Bronchial epithelial cell (primary cell): ENCODE measurements at regions not wholly inside any gene's neighbourhood (a gene's known extent, or its start where the extent isn't known, plus 50 kb on each side); places are given as distances from the start of the nearest gene placed in this dataset.
"Not testable (repeated sequence)": the region's sequence is repeated elsewhere in the genome, so short reads cannot be mapped to it uniquely, and the experiment has no call there.

ENCODE experiments used
- DNase-seq: peaks from one replicate; pipeline ENCODE4 v3.0.0-alpha.2; 2010; ENCODE audit warnings: low read depth
- FAIRE-seq: peaks from 2 replicates; lab custom pipeline; 2011; peaks lifted over from hg19 to GRCh38; lab: Jason Lieb, UNC
- H3K27me3 ChIP-seq: 2 replicates; pipeline ENCODE4 v1.5.1; 2011; ENCODE audit warnings: low read length; ENCODE audit not compliant: control insufficient read depth, insufficient read depth
- H3K36me3 ChIP-seq: 2 replicates; pipeline ENCODE4 v1.5.1; 2011; ENCODE audit warnings: low read length; ENCODE audit not compliant: control insufficient read depth, insufficient read depth
- H3K4me3 ChIP-seq: 2 replicates; pipeline ENCODE4 v1.5.1; 2011; ENCODE audit warnings: mild to moderate bottlenecking, low read depth, low read length, control low read depth
- TF ChIP-seq, protein P1 (sequence below): IDR thresholded peaks from 2 replicates; pipeline ENCODE4 v1.5.1; 2011; ENCODE audit warnings: mild to moderate bottlenecking, moderate library complexity, low read length, control low read depth, inconsistent platforms; ENCODE audit not compliant: insufficient read depth, severe bottlenecking

DNA sequence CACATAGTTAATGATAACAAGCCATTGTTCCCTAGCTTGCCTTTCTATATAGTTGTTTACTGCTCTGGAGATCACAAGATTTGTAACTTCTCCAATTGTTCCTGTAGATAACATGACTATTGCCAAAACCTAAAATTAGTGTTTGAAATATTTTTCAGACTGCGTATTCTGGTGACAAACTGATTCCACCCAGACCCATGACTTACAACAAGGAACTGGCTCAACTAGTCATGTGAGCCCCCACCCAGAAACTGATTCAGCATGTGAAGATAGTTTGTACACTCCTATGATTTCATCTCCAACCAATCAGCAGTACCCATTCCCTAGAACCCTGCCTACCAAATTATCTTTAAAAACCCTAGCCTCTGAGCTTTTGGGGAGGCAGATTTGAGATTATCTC, 131.4 kb upstream of the BCL9 start:
- H3K4me3 ChIP-seq, result no peak overlapping the region
- TF ChIP-seq, protein P1, sequence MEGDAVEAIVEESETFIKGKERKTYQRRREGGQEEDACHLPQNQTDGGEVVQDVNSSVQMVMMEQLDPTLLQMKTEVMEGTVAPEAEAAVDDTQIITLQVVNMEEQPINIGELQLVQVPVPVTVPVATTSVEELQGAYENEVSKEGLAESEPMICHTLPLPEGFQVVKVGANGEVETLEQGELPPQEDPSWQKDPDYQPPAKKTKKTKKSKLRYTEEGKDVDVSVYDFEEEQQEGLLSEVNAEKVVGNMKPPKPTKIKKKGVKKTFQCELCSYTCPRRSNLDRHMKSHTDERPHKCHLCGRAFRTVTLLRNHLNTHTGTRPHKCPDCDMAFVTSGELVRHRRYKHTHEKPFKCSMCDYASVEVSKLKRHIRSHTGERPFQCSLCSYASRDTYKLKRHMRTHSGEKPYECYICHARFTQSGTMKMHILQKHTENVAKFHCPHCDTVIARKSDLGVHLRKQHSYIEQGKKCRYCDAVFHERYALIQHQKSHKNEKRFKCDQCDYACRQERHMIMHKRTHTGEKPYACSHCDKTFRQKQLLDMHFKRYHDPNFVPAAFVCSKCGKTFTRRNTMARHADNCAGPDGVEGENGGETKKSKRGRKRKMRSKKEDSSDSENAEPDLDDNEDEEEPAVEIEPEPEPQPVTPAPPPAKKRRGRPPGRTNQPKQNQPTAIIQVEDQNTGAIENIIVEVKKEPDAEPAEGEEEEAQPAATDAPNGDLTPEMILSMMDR, result no peak
- DNase-seq, result no peak
- H3K36me3 ChIP-seq, result no peaks in the 10 kb centered on the region
- no peaks in the 10 kb centered on the region for H3K27me3 ChIP-seq
- no peak for FAIRE-seq

DNA sequence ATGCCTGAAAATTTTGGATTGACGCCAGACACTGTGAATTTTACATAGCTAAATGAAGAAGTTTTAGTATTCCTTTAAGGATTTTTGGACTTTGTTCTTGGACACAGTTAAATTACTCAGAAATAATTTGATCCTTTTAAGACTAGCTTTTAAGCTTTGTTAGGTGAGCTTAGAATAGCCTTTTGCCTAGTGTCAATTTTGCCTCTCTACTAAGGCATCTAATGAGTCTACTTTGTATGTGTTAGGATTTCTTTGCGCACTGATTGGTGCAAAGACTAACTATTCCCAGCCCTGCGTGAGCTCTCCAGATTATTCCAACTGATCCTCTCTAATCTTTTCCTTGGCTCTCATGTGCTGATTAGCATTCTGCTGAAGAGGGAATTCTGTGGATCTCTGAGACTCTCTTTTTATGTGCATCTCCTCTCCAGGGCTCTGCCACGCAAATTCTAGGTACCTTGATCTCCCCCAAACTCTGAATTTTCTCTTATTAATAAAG, 128.1 kb upstream of the BCL9 start:
- H3K36me3 ChIP-seq, result no peaks in the 10 kb centered on the region
- no peak for DNase-seq
- FAIRE-seq, result no peak
- no peaks in the 10 kb centered on the region for H3K27me3 ChIP-seq
- H3K4me3 ChIP-seq, result no peak overlapping the region
- TF ChIP-seq, protein P1, result no peak

DNA sequence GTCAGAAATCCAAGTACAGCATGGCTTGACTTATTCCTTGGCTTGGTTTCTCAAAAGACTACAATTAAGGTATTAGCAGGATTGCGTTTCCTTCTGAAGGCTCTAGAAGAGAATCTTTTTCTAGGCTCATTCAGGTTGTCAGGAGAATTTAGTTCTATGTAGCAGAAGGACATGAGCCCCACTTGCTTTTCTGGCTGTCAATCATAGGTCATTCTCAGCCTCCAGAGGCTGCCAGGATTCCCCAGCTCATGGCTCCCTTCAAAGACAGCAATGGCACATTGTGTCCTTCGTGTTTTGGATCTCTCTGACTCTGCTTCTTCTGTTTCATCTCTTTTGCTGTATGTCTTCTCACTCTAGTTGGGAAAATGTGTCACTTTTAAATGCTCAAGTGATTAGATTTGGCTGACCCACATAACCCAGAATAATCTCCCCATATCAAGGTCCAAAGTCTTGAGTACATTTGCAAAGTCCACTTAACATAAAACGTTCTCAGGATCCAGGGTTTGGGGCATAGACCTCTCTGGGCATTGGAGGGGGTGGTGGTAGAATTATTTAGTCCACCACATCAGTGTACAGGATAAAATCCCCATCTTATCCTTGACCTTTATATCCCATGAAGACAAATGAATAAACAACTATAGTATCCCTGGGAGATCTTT, 126.7 kb upstream of the BCL9 start:
- FAIRE-seq (no peak), DNase-seq (no peak)
- H3K27me3 ChIP-seq, result no peaks in the 10 kb centered on the region
- H3K4me3 ChIP-seq, result no peak overlapping the region
- TF ChIP-seq, protein P1, result no peak
- no peaks in the 10 kb centered on the region for H3K36me3 ChIP-seq

DNA sequence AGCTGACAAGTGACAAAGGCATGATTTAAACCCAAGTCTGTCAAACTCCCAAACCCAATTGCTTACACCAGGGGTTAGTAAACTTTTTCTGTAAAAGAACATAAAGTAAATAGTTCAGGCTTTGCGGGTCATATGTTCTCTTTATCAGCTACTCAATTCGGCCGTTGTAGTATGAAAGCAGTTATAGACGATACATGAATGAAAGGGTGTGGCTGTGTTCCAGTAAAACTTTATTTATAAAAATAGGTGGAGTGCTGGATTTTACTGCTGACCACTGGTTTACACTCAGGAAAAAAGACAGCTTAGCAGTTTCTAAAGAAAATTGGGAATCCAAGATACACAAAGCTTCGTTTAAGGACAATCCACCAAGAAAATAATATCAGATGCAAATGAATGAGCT, 124.3 kb upstream of the BCL9 start:
- H3K36me3 ChIP-seq, result no peaks in the 10 kb centered on the region
- DNase-seq, result no peak
- H3K4me3 ChIP-seq, result no peak overlapping the region
- H3K27me3 ChIP-seq, result no peaks in the 10 kb centered on the region
- no peak for FAIRE-seq
- TF ChIP-seq, protein P1, result no peak

DNA sequence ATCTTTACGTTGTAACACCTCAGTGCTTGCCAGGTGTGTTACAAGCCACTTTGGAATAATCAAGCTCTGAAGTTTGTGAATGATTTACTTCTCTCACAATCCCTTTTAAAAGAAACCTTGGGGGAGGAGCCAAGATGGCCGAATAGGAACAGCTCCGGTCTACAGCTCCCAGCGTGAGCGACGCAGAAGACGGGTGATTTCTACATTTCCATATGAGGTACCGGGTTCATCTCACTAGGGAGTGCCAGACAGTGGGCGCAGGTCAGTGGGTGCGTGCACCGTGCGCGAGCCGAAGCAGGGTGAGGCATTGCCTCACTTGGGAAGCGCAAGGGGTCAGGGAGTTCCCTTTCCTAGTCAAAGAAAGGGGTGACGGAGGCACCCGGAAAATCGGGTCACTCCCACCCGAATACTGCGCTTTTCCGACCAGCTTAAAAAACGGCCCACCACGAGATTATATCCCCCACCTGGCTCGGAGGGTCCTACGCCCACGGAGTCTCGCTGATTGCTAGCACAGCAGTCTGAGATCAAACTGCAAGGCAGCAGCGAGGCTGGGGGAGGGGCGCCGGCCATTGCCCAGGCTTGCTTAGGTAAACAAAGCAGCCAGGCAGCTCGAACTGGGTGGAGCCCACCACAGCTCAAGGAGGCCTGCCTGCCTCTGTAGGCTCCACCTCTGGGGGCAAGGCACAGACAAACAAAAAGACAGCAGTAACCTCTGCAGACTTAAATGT, 118.0 kb upstream of the BCL9 start:
- H3K27me3 ChIP-seq, DNase-seq, H3K4me3 ChIP-seq, H3K36me3 ChIP-seq, FAIRE-seq: not testable (repeated sequence)

DNA sequence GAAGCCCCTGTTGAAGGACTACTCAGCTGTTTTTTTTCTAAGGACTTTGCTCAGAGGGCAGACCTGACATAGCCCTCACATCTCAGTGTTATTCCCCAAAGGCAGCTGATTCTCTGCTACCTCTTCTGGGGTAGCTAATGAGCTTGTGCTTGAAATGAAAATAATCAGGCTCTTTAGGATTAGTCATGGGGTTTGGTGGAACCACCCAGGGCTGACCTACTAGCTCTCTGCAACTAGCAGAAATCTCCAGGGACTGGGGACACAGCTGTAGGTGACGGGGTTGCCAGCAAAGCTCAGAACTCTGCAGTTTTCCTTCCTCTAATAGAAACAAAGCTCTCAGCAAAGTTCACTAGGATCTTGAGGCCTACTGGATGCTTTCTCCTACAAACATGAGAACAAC, 106.4 kb upstream of the BCL9 start:
- TF ChIP-seq, protein P1, result no peak
- Histone ChIP-seq H3K4me3 (no peak overlapping the region), H3K27me3 (no peaks in the 10 kb centered on the region), H3K36me3 (no peaks in the 10 kb centered on the region)
- FAIRE-seq, result no peak
- DNase-seq, result no peak
